ENCODE measurements at regions not wholly inside any gene's neighbourhood (a gene's known extent, or its start where the extent isn't known, plus 50 kb on each side); places are given as distances from the start of the nearest gene placed in this dataset.
"Not testable (repeated sequence)": the region's sequence is repeated elsewhere in the genome, so short reads cannot be mapped to it uniquely, and the experiment has no call there.

DNA sequence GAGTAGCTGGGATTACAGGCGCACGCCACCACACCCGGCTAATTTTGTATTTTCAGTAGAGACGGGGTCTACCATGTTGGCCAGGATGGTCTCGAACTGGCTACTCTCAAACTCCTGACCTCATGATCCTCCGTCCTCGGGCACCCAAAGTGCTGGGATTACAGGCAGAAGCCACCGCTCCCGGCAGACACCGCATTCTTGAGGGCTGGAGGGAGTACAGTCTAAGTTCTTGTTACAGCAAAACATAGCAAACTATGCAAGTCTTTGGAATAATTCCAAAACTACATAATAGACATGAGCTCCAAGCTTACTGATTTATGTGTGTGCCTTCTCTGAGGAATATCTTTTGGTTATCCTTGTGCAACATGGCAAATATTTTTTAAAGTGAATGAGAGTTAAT is 299.1 kb upstream of the ZNF658 start:
- H3K27ac ChIP-seq; H3K36me3 ChIP-seq; H3K4me3 ChIP-seq (ENCODE audit: low read depth in 1 of 2, low read length in 1 of 2); H3K4me1 ChIP-seq (ENCODE audit: control insufficient read depth in 1 of 2, insufficient read depth in 1 of 2, low read depth in 1 of 2, low read length in 1 of 2); H3K9me3 ChIP-seq; H3K27me3 ChIP-seq: not testable (repeated sequence)

DNA sequence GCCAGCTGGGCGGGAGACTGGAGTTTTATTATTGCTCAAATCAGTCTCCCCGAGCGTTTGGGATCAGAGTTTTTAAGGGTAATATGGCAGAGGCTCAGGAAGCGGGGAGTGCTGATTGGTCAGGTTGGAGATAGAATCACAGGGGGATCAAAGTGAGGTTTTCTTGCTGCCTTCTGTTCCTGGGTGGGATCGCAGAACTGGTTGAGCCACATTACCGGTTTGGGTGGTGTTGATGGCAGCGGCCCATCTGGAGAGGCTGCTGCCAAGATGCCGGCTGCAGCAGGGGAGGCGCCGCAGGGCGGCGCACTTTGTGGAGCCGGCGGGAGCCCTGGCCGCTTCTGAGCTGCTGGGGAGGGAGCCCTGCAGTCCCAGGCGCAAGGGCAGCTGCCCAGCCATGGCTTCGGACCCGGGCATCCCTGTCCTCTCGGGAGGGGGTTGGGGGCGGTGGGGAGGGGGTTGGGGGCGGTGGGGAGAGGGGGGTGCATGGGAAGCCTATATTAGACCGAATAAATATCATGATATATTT is 268.9 kb upstream of the ZNF658 start:
- not testable (repeated sequence) for H3K4me3 ChIP-seq (ENCODE audit: low read depth in 1 of 2, low read length in 1 of 2); H3K4me1 ChIP-seq (ENCODE audit: control insufficient read depth in 1 of 2, insufficient read depth in 1 of 2, low read depth in 1 of 2, low read length in 1 of 2); H3K27me3 ChIP-seq; H3K36me3 ChIP-seq; H3K9me3 ChIP-seq; H3K27ac ChIP-seq

DNA sequence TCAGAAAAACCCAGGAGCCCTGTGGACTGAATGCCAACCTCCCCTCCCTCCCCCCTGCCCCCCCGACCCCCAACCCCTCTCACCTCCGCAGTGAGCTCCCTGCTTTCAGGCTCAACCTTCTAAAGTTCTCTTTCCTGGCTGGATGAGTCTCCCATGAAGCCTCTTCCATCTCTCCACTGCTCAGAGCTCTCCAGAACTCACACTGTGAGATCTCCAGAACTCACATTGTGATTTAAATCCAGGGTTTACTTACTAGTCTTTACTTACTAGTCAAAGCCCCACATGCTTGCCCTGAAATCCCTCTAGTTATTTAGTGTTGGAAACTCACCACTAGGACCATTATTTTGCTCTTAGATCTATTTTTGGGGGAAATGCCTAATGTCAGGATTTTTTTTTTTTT is 252.8 kb upstream of the ZNF658 start:
- H3K36me3 ChIP-seq; H3K27ac ChIP-seq; H3K4me1 ChIP-seq (ENCODE audit: control insufficient read depth in 1 of 2, insufficient read depth in 1 of 2, low read depth in 1 of 2, low read length in 1 of 2): not testable (repeated sequence)

DNA sequence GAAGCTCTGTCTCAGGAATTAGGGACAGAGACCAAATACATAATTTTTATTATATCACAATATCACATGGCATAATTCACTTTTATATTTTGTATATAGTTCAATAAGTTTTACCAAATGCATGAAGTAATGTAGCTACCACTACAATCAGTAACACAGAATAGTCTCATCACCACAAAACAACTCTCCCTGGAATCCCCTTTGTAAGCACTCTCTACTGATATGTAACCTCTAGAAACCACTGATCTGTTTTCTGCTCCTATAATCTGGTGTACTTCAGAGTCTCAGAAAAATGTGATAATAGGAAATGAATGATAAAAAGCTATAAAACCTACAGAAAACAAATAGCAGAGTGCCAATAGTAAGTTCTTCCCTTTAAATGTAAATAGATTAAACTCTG is 210.3 kb upstream of the ZNF658 start:
- H3K27me3 ChIP-seq; H3K36me3 ChIP-seq; H3K4me3 ChIP-seq (ENCODE audit: low read depth in 1 of 2, low read length in 1 of 2); H3K27ac ChIP-seq; H3K4me1 ChIP-seq (ENCODE audit: control insufficient read depth in 1 of 2, insufficient read depth in 1 of 2, low read depth in 1 of 2, low read length in 1 of 2); H3K9me3 ChIP-seq: not testable (repeated sequence)

More for the DNA sequence above, 252.8 kb upstream of the ZNF658 start:
- not testable (repeated sequence) for H3K9me3 ChIP-seq; H3K4me3 ChIP-seq (ENCODE audit: low read depth in 1 of 2, low read length in 1 of 2); H3K27me3 ChIP-seq

DNA sequence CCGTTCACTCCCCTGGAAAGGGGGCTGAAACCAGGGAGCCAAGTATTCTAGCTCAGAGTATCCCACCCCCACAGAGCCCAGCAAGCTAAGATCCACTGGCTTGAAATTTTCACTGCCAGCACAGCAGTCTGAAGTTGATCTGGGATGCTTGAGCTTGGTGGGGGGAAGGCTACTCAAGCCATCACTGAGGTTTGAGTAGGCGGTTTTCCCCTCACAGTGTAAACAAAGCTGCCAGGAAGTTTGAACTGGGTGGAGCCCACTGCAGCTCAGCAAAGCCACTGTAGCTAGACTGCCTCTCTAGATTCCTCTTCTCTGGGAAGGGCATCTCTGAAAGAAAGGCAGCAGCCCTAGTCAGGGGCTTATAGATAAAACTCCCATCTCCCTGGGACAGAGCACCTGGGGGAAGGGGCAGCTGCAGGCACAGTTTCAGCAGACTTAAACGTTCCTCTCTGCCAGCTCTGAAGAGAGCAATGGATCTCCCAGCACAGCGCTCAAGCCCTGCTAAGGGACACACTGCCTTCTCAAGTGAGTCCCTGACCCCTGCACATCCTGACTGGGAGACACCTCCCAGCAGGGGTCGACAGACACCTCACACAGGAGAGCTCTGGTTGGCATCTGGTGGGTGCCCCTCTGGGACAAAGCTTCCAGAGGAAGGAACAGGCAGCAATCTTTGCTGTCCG is 204.8 kb upstream of the ZNF658 start:
- H3K27ac ChIP-seq; H3K4me3 ChIP-seq (ENCODE audit: low read depth in 1 of 2, low read length in 1 of 2); H3K4me1 ChIP-seq (ENCODE audit: control insufficient read depth in 1 of 2, insufficient read depth in 1 of 2, low read depth in 1 of 2, low read length in 1 of 2): not testable (repeated sequence)

DNA sequence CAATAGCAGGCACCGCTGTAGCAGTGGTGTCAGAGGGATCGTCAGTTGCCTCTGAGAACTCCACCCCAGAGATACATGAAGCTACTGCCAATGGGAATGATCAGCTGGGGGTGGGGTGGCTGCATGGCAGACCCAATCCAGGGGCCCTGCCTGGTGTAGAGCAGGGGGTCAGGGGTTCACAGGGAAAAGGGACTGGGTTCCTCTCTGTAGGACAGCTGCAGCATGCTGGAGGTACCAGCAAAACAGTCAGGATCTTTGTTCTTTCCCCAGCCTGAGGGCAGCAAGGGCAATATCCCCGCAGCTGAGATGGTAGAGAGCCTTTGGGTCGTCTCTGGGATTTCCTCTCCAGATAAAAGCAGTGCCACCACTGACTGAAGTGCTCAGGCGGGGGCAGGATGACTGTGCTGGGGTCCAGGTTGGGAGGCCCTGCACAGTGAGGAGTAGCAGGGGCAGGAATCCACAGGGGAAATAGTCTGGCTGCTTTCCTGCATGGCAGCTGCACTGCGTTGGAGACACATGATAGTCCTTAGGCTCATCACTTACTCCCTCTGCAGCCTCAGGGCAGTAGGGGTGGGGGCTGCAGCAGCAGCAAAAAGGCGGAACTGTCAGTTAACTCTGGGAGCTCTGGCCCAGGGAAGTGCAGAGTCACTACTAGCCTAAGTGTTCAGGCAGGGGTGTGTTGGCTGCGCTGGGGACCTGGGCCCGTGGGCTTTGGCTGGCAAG is 203.0 kb upstream of the ZNF658 start:
- not testable (repeated sequence) for H3K9me3 ChIP-seq, H3K27me3 ChIP-seq, H3K27ac ChIP-seq

More for the DNA sequence above, 204.8 kb upstream of the ZNF658 start:
- H3K36me3 ChIP-seq, H3K27me3 ChIP-seq, H3K9me3 ChIP-seq: not testable (repeated sequence)

DNA sequence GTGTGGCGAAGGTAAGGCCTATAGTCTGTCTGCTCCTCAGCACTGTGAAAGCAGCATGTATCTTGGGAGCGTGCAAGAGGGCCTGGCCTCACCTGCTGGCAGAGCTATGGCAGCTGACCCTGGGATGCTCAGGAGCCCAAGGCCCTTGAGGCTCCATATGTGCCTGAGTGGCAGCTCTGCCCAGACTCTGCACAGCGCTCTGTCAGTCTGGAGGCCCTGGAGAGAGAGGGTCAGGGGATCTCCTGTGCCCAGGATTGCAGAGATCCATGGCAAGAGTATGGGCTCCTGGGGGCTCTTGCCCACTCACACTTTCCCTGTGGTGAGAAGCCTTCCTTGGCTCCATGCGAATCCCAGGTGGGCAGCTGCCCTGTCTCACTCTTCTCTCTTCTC is 202.5 kb upstream of the ZNF658 start:
- not testable (repeated sequence) for H3K4me1 ChIP-seq (ENCODE audit: control insufficient read depth in 1 of 2, insufficient read depth in 1 of 2, low read depth in 1 of 2, low read length in 1 of 2); H3K27me3 ChIP-seq; H3K9me3 ChIP-seq; H3K4me3 ChIP-seq (ENCODE audit: low read depth in 1 of 2, low read length in 1 of 2); H3K36me3 ChIP-seq; H3K27ac ChIP-seq

More for the DNA sequence above, 203.0 kb upstream of the ZNF658 start:
- H3K36me3 ChIP-seq; H3K4me3 ChIP-seq (ENCODE audit: low read depth in 1 of 2, low read length in 1 of 2); H3K4me1 ChIP-seq (ENCODE audit: control insufficient read depth in 1 of 2, insufficient read depth in 1 of 2, low read depth in 1 of 2, low read length in 1 of 2): not testable (repeated sequence)

DNA sequence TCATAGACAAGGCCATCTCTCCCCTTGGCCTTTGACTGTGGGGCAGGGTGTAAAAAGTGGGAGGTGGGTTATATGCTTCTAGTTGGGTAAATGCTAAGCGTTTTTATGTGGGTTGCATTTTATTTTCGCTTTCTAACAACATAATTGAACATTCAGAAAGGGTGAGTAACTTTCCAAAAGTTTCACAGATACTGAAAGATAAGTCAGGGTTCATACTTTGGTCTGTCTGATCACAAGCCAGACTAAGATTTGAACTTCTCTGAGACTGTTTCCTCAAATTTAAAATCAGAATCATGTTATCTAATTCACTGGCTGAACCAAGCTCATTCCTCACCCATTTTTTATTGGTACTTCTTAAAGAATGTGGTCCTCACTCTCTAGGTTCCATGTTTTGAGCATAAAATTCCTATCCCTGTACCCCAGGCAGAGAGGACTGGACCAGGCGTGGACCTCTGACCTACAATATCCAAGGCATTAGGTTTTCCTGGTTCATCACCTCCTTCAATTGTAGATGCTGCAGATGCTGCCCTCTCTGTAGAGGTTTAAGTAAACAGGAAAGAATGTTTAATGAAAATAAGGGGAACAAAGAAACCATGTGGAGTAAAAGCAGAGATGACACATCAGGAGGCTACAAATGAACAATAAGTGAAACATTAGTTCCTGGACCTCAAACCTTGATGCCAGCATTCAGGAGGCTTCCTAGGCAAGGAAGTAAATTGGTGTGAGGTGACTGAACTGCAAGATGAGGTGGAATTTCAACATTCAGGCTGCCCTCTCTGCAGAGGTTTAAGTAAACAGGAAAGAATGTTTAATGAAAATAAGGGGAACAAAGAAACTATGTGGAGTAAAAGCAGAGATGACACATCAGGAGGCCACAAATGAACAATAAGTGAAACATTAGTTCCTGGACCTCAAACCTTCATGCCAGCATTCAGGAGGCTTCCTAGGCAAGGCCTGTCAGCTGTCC is 198.8 kb upstream of the ZNF658 start:
- H3K4me3 ChIP-seq (ENCODE audit: low read depth in 1 of 2, low read length in 1 of 2); H3K27me3 ChIP-seq; H3K9me3 ChIP-seq; H3K27ac ChIP-seq; H3K4me1 ChIP-seq (ENCODE audit: control insufficient read depth in 1 of 2, insufficient read depth in 1 of 2, low read depth in 1 of 2, low read length in 1 of 2); H3K36me3 ChIP-seq: not testable (repeated sequence)

DNA sequence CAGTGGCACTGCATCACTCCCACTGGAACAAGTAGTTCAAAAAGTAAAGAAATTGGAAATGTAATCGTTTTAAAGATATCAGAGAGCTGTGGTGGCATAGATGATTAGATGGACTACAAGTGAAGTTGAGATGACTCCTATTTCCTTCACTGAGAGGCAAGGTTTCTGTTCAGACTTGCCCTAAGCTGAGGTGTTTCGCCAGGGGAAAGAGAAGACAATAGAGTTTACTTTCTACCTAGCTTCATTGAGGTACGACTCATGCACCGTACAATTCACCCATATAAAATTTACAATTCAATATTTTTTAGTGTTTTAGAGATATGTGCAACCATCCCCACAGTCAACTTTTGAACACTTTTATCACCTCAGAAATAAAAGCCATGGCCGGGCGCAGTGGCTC is 189.0 kb upstream of the ZNF658 start:
- not testable (repeated sequence) for H3K9me3 ChIP-seq; H3K27ac ChIP-seq; H3K27me3 ChIP-seq; H3K4me1 ChIP-seq (ENCODE audit: control insufficient read depth in 1 of 2, insufficient read depth in 1 of 2, low read depth in 1 of 2, low read length in 1 of 2); H3K36me3 ChIP-seq; H3K4me3 ChIP-seq (ENCODE audit: low read depth in 1 of 2, low read length in 1 of 2)

DNA sequence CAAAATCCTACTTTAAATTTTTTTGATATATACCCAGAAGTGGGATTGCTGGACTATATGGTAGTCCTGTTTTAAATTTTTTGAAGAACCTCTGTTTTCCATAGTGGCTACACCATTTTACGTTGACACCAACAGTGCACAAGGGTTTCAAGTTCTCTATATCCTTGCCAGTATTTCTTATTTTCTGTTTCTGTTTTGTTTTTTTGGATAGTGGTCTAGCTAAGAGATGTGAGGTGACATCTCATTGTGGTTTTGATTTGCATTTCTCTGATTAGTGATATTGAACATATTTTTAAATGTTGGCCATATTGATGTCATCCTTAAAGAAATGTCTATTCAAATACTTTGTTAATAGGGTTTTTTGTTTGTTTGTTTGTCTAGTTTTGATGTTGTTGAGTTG is 187.7 kb upstream of the ZNF658 start:
- not testable (repeated sequence) for H3K9me3 ChIP-seq; H3K27ac ChIP-seq; H3K4me3 ChIP-seq (ENCODE audit: low read depth in 1 of 2, low read length in 1 of 2); H3K27me3 ChIP-seq; H3K4me1 ChIP-seq (ENCODE audit: control insufficient read depth in 1 of 2, insufficient read depth in 1 of 2, low read depth in 1 of 2, low read length in 1 of 2); H3K36me3 ChIP-seq

DNA sequence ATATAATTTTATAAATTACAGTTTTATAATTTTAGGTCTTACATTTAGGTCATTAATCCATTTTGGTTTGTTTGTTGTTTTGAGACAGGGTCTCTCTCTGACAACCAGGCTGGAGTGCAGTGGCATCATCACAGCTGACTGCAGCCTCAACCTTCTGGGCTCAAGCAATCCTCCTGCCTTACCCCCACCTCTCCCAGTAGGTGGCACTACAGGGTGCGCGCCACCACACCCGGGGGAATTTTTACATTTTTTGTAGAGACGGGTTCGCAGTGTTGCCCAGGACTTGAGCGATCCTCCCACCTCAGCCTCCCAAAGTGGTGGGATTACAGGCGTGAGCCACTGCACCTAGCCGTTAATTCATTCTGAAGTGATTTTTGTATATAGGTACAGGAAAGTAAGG is 187.0 kb upstream of the ZNF658 start:
- H3K27ac ChIP-seq; H3K36me3 ChIP-seq; H3K27me3 ChIP-seq; H3K4me1 ChIP-seq (ENCODE audit: control insufficient read depth in 1 of 2, insufficient read depth in 1 of 2, low read depth in 1 of 2, low read length in 1 of 2); H3K4me3 ChIP-seq (ENCODE audit: low read depth in 1 of 2, low read length in 1 of 2); H3K9me3 ChIP-seq: not testable (repeated sequence)

DNA sequence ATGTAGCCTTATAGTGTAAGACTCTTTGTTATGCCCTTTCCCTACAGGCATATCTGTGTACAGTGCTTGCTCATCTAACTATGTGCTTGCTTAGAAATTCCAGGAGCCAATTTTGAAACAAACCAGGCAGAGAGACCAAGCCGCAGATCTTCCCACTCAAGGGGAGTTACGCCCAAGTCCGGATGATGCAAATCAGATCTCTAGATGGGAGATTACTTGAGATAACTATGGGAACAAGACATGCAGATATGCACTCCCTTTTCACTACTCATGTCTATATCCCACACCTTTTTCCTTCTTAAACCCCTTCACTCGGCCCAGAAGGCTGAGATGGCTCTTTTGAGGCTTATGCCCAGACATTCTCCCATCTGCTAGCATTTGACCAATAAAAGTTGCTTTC is 179.7 kb upstream of the ZNF658 start:
- not testable (repeated sequence) for H3K4me3 ChIP-seq (ENCODE audit: low read depth in 1 of 2, low read length in 1 of 2); H3K36me3 ChIP-seq; H3K9me3 ChIP-seq; H3K4me1 ChIP-seq (ENCODE audit: control insufficient read depth in 1 of 2, insufficient read depth in 1 of 2, low read depth in 1 of 2, low read length in 1 of 2); H3K27ac ChIP-seq; H3K27me3 ChIP-seq

DNA sequence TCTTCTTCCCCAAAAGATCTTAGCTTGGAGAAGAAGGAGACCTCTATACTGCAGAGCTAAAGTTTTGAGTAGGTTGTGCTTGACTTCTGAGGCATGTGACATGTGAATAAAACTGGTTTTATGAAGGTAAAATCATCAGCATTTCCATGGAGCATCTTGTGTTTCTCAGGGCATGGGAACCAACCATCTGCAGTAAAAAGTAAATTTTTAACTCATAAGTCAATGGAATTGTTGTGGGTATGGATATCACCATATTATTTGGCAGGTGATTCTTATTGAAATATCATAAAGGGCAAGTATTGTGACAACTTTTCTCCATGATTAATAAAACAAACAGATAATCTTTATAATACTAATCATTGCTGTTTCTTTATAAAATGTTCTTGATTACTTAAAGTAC is 173.0 kb upstream of the ZNF658 start:
- H3K4me1 ChIP-seq (ENCODE audit: control insufficient read depth in 1 of 2, insufficient read depth in 1 of 2, low read depth in 1 of 2, low read length in 1 of 2); H3K36me3 ChIP-seq; H3K4me3 ChIP-seq (ENCODE audit: low read depth in 1 of 2, low read length in 1 of 2); H3K9me3 ChIP-seq; H3K27ac ChIP-seq; H3K27me3 ChIP-seq: not testable (repeated sequence)

Data from neutrophil (primary cell).